IPS-15b (cell line): ENCODE measurements at regions not wholly inside any gene's neighbourhood (a gene's known extent, or its start where the extent isn't known, plus 50 kb on each side); places are given as distances from the start of the nearest gene placed in this dataset.

Experiments used
- H3K27me3 ChIP-seq: one replicate; pipeline ENCODE4 v1.6.1; 2013; ENCODE audit warnings: low read length; ENCODE audit not compliant: control insufficient read depth, insufficient read depth
- H3K36me3 ChIP-seq: one replicate; pipeline ENCODE4 v1.6.1; 2013; ENCODE audit warnings: low read length; ENCODE audit not compliant: control insufficient read depth, insufficient read depth
- H3K4me1 ChIP-seq: one replicate; pipeline ENCODE4 v1.6.1; 2013; ENCODE audit warnings: mild to moderate bottlenecking, low read length; ENCODE audit not compliant: control insufficient read depth, insufficient read depth
- H3K4me3 ChIP-seq: one replicate; pipeline ENCODE4 v1.5.1; 2013; ENCODE audit warnings: low read depth, low read length
- H3K9ac ChIP-seq: one replicate; pipeline ENCODE4 v1.6.1; 2013; ENCODE audit warnings: low read depth, mild to moderate bottlenecking, low read length
- H3K9me3 ChIP-seq: one replicate; pipeline ENCODE4 v1.6.1; 2013; ENCODE audit warnings: mild to moderate bottlenecking, low read length; ENCODE audit not compliant: control insufficient read depth, insufficient read depth

DNA sequence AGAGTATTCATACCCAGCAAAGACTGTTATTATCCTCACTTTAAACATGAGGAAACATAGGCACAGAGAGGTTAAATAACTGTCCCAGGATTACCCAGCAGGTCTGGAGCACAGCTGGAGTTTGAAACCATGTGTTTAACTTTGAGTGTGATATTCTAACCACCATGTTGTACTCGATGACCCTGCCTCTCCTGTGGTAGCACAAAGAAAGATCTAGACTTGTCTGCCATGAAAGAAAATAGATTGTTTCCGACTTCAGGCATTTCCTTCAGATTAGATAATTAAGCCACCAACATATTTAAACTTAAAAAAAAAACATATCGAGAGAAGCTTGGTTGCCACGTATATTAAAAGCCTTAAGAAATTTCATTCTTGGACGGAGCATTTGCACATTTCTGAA lies 104.6 kb upstream of the RUNX1 start:
- Histone ChIP-seq H3K9me3 (no peaks in the 10 kb centered on the region), H3K36me3 (no peaks in the 10 kb centered on the region), H3K4me1 (no peaks in the 10 kb centered on the region), H3K4me3 (no peak overlapping the region), H3K27me3 (no peaks in the 10 kb centered on the region), H3K9ac (no peak overlapping the region)

DNA sequence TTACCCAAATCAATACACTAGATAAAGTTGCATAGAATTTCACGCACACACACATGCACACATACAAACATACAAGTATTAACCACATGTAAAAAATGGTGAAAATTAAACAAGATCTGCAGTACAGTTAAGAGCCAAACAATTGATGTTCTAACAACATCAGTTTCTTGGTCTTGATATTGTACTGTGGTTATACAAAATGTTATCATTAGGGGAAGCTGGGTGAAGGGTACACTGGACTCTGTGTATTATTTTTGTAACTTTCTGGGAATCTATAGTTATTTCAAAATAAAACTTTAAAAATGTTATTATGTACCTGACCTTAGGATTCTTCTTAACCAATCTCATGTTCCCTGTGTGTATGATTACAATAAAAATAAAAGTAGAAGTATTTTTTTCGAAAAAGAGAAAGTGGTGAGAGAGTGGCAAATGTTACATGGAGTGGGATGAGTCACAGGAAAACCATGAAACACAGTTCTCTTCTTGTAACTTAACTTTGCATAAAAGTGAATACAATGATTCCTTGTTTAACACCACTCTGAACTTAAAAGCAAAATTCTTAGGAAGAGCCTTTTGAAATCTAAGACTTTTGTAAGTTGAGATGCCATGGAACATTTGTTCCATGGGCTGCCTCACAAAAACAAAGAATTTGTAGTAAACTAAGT lies 101.6 kb upstream of the RUNX1 start:
- H3K9me3 ChIP-seq = no peaks in the 10 kb centered on the region
- no peaks in the 10 kb centered on the region for H3K36me3 ChIP-seq
- no peaks in the 10 kb centered on the region for H3K4me1 ChIP-seq
- no peak overlapping the region for H3K9ac ChIP-seq
- H3K27me3 ChIP-seq = no peaks in the 10 kb centered on the region
- no peak overlapping the region for H3K4me3 ChIP-seq

DNA sequence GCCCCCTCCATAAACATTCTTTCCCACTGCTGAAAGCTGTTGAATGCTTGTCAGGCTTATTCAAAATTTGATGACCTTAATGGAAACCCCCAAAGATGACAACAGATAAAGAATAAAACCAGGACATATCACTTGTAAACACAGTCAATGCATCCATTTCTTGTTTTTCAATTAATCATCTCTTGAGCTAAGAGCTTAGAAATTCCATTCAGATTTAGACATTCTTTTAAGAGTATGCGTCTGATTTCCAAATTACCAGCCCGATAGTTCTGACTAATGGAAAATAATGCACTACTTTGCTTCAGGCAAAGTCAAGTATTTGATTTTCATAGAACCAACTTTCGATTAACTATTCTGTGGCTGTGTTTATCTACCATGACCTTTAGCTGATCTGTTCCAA lies 100.6 kb upstream of the RUNX1 start:
- H3K9me3 ChIP-seq = no peaks in the 10 kb centered on the region
- H3K4me3 ChIP-seq = no peak overlapping the region
- no peak overlapping the region for H3K9ac ChIP-seq
- H3K4me1 ChIP-seq = no peaks in the 10 kb centered on the region
- no peaks in the 10 kb centered on the region for H3K36me3 ChIP-seq
- H3K27me3 ChIP-seq = no peaks in the 10 kb centered on the region

DNA sequence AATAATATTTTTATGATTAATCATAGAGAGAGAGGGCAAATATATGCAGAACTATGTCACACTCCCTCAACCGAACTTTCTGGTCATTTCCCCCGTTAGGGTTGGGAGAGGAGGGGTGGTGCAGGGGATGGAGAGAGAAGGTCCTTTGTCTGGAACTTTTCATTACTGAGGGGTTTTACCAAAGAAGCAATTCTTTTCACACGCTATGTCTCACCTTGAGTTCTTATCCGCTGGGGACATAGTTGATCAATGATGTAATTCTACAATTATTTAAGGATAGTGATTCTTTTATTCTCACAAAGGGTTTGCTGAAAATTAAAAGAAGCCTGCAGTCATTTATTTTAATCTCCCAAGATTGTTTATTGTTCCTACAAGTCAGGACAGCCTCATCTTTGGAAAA lies 98.3 kb upstream of the RUNX1 start:
- Histone ChIP-seq H3K36me3 (no peaks in the 10 kb centered on the region), H3K27me3 (no peaks in the 10 kb centered on the region), H3K9me3 (no peaks in the 10 kb centered on the region), H3K4me1 (no peaks in the 10 kb centered on the region), H3K4me3 (no peak overlapping the region), H3K9ac (no peak overlapping the region)

DNA sequence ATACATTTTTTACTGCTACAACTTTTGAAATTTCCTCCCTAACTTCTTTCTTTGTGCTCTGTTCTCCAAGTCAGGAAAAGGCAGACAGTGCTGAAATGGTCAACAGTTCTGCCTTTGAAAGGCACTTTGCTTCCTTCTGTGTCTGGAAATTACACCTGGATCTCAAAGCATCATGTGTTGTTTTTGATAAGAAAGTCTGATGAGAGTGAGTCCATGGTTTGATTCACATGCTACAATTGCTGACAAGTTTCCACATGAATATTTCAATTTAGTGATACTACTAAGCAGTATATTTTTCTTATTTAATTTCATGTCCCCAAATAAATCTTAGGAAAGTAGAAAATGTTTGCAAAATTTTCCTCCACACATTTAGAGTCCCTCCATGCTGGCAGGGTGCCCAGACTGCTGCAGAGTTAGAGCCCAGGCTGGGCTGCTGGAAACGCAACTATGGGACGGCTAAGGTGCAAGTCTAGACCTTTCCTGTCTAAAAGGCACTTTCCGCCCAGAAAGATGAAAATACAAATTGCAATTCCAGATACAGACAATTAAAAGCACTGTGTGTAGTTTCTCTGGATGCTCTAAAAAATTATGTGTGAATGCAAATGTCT lies 96.6 kb upstream of the RUNX1 start:
- no peak overlapping the region for H3K4me3 ChIP-seq
- H3K9me3 ChIP-seq = no peaks in the 10 kb centered on the region
- H3K36me3 ChIP-seq = no peaks in the 10 kb centered on the region
- no peak overlapping the region for H3K9ac ChIP-seq
- H3K4me1 ChIP-seq = no peaks in the 10 kb centered on the region
- no peaks in the 10 kb centered on the region for H3K27me3 ChIP-seq

DNA sequence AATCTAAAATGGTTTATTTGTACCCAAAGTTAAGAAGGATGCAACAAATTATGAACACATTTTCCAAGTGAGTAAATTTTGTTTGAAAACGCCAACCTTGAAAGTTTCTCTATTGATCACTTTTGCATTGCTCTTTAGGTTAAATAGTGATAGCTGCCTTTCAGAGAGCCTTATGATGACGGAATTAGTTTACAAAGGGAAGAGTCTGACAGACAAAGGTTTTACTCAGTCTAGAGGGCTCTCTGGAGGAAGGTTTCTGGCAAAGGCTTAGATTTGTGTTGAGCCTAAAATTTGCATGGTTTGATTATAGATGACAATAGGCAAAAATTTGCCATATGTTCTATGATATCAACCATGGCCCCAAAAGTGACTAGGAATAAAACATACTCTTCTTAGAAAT lies 95.9 kb upstream of the RUNX1 start:
- no peaks in the 10 kb centered on the region for H3K9me3 ChIP-seq
- no peak overlapping the region for H3K9ac ChIP-seq
- H3K4me1 ChIP-seq = no peaks in the 10 kb centered on the region
- H3K36me3 ChIP-seq = no peaks in the 10 kb centered on the region
- no peak overlapping the region for H3K4me3 ChIP-seq
- no peaks in the 10 kb centered on the region for H3K27me3 ChIP-seq

DNA sequence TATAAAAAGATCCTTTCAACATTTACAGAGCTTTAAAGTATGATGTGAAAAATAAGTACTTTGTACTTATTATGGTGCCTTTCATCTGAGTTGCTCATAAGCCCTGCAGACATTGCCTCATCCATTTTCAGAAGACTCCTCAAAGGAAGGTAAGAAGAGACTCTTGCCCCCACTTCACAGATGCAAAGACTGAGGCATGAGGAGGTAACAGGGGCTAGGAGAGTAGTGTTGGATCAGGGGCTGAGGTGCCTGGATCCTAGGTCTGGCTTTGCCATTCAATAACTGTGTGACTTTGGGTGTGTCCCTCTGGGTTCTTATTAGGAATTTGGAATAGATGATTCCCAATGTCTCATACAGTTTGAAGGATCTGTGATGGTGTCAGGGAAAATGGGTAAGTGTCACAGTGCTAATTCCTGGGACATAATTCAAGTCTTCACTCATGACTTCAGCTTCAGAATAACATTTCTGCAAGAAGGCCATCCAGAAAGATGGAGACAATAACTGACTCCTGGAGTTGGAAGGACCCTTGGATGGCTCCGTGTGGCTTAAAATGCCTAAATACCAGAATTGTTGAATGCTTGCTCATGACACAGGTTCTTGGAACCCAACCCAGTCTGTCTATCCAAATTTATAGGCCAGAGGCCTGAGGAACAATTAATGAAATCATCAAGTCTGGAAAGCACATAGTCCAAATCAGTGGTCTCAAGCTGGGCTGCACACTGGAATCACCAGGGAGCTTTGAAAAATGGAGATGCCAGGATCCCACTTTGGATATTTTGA lies 93.1 kb upstream of the RUNX1 start:
- H3K27me3 ChIP-seq = no peaks in the 10 kb centered on the region
- no peaks in the 10 kb centered on the region for H3K36me3 ChIP-seq
- no peaks in the 10 kb centered on the region for H3K4me1 ChIP-seq
- no peaks in the 10 kb centered on the region for H3K9me3 ChIP-seq
- H3K9ac ChIP-seq = no peak overlapping the region
- H3K4me3 ChIP-seq = no peak overlapping the region

DNA sequence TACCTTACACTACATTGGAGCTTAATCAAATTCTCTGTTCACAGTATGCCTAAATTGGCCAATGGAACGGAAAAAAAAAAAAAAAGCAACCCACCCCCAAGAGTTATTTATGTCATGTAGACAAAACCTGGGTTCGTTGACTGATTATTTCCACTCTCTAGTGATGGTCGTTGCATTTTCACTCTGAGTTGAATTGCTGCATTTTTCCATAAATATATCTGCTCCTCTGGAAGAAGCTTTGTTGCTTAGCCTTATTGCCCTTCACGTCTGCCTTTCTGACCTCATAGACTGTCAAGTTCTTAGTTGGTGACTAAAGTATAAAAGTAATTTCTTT lies 90.2 kb upstream of the RUNX1 start:
- Histone ChIP-seq H3K9ac (no peak overlapping the region), H3K36me3 (no peaks in the 10 kb centered on the region), H3K27me3 (no peaks in the 10 kb centered on the region), H3K9me3 (no peaks in the 10 kb centered on the region), H3K4me3 (no peak overlapping the region), H3K4me1 (no peaks in the 10 kb centered on the region)

DNA sequence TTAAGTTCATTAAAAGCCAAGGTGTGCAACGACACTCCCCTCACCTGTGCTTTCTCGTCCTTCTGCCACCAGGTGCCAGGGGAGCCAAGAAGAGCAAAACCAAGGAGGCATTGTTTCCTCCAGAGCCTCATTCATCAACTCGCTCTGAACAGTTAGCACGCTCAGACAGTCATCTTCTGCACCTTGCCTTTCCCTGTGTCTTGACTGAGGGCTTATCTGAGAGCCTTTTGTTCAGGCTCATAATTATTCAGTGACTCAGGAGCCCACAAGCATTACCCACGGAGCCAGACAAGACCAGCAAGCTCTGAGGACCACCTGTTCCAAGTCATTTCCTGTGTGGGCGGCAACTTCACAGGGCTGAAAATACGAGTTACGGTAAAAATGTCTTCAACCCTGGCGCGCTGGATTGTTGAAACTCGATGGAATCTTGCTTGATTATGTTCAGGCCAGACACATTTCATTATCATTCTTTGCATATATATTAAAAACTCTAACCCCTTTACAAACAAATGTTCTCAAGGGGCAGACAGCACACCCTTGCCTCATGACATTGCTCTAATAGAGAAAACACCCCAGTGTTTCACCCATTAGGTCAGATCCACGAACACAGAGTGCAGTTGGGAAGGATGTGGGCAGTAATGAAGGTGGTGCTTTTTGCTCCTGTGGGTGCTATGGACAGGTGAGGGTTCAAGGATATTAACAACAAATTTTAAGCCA lies 89.7 kb upstream of the RUNX1 start:
- no peaks in the 10 kb centered on the region for H3K9me3 ChIP-seq
- H3K4me1 ChIP-seq = no peaks in the 10 kb centered on the region
- no peaks in the 10 kb centered on the region for H3K27me3 ChIP-seq
- no peaks in the 10 kb centered on the region for H3K36me3 ChIP-seq
- no peak overlapping the region for H3K4me3 ChIP-seq
- H3K9ac ChIP-seq = no peak overlapping the region

DNA sequence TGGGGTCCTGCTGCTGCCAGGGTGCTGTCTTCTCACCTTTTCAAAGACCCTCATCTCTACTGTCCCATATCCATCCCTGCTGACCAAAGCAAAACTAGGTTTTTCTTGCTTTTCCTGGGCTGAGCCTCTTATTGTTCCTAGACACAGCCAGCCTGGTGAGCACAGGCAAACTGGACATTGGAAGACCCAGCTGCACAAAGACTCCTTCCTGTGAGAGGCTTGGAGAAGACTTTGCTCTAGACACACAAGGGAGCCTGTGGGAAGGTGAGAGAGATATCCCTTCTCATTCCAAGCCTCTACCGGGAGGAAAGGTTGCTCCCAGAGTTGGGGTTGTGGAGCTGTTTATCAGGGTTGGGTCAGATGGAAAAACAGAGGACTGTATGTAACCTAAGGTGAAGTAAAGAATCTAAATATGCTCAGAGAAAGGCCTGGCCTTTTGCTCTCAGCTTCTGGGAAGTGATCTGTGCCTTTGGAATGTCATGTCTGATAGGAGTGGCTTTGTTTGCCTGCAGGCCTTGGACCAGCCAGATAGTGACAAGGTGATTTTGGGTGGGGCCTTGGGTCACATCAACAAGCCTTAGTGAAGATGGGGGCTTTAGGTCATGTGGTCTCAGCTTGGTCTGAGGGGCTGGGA lies 87.6 kb upstream of the RUNX1 start:
- Histone ChIP-seq H3K9me3 (no peaks in the 10 kb centered on the region), H3K4me3 (no peak overlapping the region), H3K4me1 (no peaks in the 10 kb centered on the region), H3K9ac (no peak overlapping the region), H3K27me3 (no peaks in the 10 kb centered on the region), H3K36me3 (no peaks in the 10 kb centered on the region)

DNA sequence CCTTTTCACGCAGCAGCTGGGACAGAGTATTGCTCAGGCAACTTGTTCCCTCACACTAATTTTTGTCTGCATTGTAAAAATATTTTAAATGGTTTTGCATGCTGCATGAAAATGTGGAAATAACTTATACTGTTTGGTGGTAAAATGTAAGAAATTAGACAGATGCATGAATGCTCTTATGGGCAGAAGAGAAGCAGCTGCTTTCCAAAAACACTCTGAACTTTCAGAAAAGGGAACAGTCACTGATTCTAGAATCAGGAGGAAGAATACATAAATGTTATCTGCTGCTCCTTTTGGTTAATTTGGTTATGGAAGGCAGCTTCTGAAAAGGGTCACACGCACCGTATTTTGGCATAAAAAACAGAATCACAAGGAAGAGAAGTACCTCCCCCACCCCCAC lies 87.0 kb upstream of the RUNX1 start:
- H3K9me3 ChIP-seq = no peaks in the 10 kb centered on the region
- H3K9ac ChIP-seq = no peak overlapping the region
- H3K4me3 ChIP-seq = no peak overlapping the region
- no peaks in the 10 kb centered on the region for H3K27me3 ChIP-seq
- H3K36me3 ChIP-seq = no peaks in the 10 kb centered on the region
- H3K4me1 ChIP-seq = no peaks in the 10 kb centered on the region
